CD4-positive, alpha-beta T cell treated with Interleukin-10 for 1 hour (primary cell): ENCODE measurements at regions not wholly inside any gene's neighbourhood (a gene's known extent, or its start where the extent isn't known, plus 50 kb on each side); places are given as distances from the start of the nearest gene placed in this dataset.
A peak's percentile ranks its signal among the peaks of the same experiment; 100 is the strongest.

Source experiments
- DNase-seq: peaks from one replicate; pipeline ENCODE4 v3.0.0-alpha.2; 2020

- DNase-seq = no peak
Measured at GRCh38 chr2:226426292-226426736, 373.3 kb downstream of the IRS1 start.

- no peak for DNase-seq
Measured at GRCh38 chr2:226424971-226425370, 374.6 kb downstream of the IRS1 start.

- DNase-seq = peak; percentile 49
Measured at GRCh38 chr2:226423498-226423960, 376.1 kb downstream of the IRS1 start.

- DNase-seq = no peak
Measured at GRCh38 chr2:226420646-226421045, 379.0 kb downstream of the IRS1 start.

GRCh38 chr2:226418521-226418920 lies 381.1 kb downstream of the IRS1 start:
- DNase-seq = no peak

DNA sequence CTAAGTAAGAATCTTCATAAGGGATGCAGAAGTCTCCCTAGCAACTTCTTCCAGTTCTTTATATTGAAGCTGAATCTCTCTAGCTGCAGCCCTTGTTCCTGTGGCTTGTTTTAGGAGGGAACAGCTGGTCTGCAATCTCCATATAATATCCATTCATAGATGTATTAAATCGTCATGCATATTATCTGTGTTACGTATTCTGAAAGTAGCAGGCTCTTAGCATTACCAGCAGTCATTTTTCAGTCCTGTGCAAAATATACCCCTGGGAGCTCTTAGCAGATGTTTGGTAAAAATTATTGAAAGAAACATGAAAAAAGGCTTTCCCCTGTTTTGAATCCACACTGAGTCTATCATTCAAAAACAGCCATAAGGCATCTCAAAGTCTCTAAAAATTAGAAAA lies 385.3 kb downstream of the IRS1 start:
- DNase-seq = no peak

DNA sequence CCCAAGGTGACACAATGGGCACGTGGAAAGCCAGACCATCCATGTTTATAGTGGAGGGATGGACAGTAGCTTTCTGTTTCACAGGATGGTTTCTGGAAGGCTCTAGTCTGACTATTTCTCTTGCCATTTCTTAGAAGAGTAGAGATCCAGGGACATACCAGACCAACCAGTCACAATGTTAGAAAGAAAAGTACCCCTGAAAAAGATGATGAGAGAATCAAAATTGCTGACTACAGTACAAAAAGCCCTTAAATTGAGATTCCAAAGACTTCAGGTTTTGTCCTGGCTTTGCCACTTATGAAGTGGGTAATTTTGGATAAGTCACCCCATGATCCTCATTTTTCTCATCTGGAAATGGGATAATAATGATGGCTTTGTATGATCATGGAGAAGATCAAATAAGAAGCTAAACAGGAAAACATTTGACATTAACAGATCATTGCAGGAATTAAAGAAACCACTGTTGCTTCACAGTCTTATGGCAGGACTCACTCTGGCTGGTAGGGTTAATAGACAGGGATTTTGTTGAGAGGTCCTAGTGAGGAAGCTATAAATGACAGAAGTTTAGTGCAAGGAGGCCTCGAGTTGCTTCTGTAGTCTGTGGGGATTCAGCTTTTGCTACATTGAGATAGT lies 386.0 kb downstream of the IRS1 start:
- no peak for DNase-seq

- DNase-seq = no peak
Measured at GRCh38 chr2:226411727-226412360, 387.8 kb downstream of the IRS1 start.

- DNase-seq = no peak
Measured at GRCh38 chr2:226411205-226411604, 388.4 kb downstream of the IRS1 start.

GRCh38 chr2:226410247-226410835 lies 389.3 kb downstream of the IRS1 start:
- DNase-seq = no peak

DNA sequence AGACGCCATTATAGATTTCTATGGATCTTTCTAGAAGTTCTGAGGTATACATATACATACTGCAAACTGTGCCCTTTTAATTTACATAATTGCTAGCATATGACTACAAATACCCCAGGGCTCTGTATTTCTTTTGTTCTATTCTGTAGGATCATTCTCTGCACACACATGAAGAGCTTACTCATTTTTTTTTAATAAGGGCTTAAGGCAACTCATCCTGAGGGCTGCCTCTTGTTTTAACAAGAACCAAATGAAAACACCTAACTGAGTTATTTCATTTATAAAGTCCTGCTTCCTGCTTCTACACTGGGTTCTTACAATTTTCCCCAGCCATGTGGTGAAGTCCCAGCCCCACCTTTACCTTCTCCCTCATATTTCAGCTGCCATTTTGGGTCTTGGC lies 390.5 kb downstream of the IRS1 start:
- no peak for DNase-seq

DNA sequence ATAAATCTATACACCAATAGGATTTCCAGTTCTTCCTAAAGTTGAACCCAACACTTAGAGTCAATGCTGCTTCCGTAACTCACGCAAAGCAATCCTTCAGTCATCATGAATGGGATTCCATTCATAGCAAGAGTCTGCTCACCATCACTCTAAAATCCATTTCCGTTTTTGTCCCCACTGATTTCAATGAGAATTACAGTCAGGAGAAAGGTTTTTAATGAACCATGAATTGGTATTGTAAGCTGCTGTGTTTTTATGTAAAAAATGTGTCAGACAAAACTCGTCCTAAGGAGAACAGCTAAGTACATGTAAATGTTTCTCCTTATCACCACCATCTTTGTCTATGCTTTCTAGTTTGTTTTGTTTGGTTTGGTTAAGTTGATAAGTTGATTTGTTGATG lies 391.5 kb downstream of the IRS1 start:
- no peak for DNase-seq

DNA sequence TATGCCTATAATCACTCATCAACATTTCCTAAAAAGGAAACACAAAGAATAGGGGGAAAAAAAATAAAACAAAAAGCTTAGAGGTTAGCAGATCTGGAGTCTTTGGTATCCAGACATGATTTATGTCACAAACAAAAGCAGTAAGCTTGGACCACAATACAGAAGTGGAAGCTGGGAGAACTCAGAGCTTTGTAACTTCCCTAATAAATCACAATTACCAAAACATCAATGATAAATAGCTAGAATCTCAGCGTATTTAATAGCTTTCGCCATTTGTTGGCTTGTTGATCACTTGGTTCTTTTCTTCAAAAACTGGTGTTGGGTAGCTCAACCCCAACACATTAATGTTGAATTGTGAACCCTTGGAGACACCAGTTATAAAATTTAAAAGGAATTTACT lies 392.5 kb downstream of the IRS1 start:
- DNase-seq = no peak

DNA sequence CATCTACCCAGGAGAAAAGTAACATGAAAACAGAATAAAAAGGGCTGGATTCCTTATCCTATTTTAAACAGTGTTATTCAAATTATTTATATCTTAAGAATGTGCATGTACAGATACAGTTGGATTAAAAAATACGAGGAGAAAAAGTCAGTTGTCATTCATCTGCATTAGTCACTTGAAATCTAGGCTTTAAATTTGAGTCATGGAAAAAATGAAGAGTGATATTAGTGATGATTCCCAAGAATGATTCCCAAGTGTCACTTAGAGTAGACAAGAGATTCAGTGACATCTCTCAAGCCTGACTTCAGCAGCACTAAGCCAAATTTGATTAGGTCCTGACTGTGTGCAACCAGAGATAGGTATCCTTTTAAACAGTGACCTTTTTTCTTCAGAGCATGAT lies 394.2 kb downstream of the IRS1 start:
- DNase-seq = no peak

- DNase-seq = no peak
Measured at GRCh38 chr2:226403369-226403768, 396.3 kb downstream of the IRS1 start.

DNA sequence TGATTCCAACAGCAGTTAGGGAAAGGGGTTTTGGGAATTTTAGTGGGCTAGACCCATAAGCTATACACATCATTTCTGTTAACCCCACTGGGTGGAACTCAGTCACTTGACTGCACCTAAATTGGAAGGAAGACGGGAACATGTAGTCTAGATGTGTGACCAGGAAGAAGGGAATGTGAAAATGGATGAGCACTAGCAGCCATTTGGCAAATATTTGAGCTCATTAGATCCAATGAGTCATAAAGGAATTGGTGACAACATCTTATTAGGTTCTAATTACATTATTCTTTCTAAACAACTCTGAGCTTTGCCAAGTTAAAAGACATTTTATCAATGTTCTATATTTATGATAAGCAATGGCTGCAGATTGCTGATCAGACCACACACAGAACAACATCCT lies 400.6 kb downstream of the IRS1 start:
- DNase-seq = no peak

GRCh38 chr2:226398580-226398979 lies 401.0 kb downstream of the IRS1 start:
- DNase-seq = no peak

- DNase-seq = no peak
Measured at GRCh38 chr2:226396541-226396940, 403.1 kb downstream of the IRS1 start.

GRCh38 chr2:226387499-226387942 lies 412.1 kb downstream of the IRS1 start:
- no peak for DNase-seq

DNA sequence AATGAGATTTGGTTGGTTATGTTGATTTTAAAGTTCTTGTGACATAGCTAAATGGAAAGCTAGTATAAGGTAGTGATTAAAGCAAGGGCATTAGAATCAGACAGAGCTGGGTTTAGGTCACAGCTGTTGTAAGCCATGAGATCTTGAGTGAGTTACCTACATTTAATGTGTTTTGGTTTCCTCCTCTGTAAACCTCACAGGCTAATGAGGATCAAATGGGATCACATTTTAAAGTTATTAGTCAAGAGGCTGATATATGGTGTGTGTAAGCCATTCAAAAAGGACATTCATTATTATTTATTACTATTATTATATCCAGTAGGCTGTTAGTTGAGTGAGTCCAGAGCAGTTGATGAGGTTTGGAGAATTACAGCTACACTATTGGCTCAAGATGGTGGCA lies 416.2 kb downstream of the IRS1 start:
- no peak for DNase-seq

GRCh38 chr2:226380679-226381078 lies 418.9 kb downstream of the IRS1 start:
- DNase-seq = no peak

- DNase-seq = no peak
Measured at GRCh38 chr2:226378753-226379705, 420.6 kb downstream of the IRS1 start.

DNA sequence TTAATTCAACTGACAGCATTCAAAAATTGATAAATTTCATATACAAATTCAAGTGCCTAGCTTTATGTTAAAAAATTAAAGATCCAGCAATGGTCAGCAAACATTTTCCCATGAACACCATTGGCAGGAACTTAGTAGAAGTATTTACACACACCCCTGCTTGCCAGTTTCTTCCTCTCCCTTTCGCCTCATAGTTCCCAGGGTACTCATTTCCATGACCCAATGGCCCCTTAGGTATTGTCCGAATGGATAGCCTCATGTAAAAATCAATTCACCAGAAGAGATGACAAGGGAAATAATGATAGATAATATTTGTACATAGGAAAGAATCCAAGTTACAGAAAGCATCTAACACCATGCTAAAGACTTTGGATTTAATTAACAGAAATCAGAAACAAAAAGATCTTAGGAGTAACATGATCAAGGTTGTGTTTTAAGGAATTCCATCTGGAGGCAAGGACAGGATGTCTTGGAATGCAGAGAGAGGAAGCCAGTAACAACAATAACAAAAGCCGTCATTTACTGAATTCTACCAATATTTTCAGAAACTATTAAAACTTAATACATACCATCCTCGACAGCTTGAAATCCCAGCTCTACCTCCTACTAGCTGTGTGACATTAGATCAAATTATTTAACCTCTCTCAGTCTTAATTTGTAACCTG lies 423.0 kb downstream of the IRS1 start:
- no peak for DNase-seq
